ENCODE measurements at regions not wholly inside any gene's neighbourhood (a gene's known extent, or its start where the extent isn't known, plus 50 kb on each side); places are given as distances from the start of the nearest gene placed in this dataset.

- TF ChIP-seq POGZ (CRISPR knock-in tag; IDR thresholded peaks at IDR 0.05) (no peak), MAX (IDR thresholded peaks at IDR 0.05) (no peak), CTCF (CRISPR knock-in tag; IDR thresholded peaks at IDR 0.05) (no peak), ATF4 (CRISPR knock-in tag; IDR thresholded peaks at IDR 0.05) (no peak), GABPA (IDR thresholded peaks at IDR 0.05; ENCODE audit: low read depth, low read length) (no peak), GABPA (CRISPR knock-in tag; IDR thresholded peaks at IDR 0.05; ENCODE audit: low read depth) (no peak), ZBTB7A (CRISPR knock-in tag; IDR thresholded peaks at IDR 0.05) (no peak)
These were observed 56.7 kb upstream of the RAB6C start for GRCh38 chr2:129922571-129923264.
